ENCODE measurements at regions not wholly inside any gene's neighbourhood (a gene's known extent, or its start where the extent isn't known, plus 50 kb on each side); places are given as distances from the start of the nearest gene placed in this dataset.

DNA sequence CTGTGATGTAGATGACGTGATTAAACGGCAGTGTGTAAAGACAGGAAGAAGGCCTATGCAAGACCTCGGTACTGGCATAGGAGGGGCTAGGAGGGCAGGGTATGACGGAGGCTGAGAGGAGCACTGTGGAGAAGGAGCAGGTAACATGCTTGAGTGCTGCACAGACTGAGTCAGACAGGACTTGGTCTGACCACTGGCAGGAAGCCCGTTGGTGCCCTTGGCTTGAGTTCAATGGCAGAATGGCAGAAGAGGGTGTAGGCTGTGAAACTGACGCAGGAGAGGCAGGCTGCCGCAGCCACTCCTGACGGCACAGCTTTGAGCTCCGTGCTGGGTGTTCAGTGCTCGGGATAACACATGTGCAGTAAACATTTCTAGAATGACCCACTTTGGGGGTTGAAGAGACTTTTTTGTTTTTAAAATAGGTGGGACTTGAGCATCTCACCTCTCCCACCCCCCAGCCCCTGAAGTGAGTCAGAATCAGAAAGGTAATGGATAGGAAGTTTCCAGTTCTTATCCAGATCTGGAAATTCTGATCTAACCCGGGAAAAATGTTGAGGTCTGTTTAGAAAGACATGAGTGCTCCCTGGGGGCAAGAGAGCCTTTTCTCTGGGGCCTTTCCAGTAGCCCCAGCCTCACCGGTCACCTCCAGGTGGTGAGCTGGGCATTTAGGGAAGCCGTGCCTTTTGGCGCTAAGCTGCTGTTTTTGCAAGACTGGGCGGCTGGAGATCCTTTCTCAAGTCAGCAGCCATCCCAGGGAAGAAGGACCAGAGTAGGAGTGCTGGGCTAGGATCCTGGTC is 126.4 kb downstream of the RPLP1 start:
- WGBS, 2 donors, result 19 to 69% methylated on average over 15 of the region's 15 CpGs

GRCh38 chr15:69579950-69580618 is 127.5 kb downstream of the RPLP1 start:
- no peak for DNase-seq
- intact Hi-C loops (cut with DNase I), result loop anchor here (10.0 kb wide), 2 partner anchors 515 to 775 kb away; partner anchors contain the start of gene TLE3
- Histone ChIP-seq H3K27me3 (no peaks in the 10 kb centered on the region), H3K4me3 (no peak overlapping the region), H3K36me3 (no peaks in the 10 kb centered on the region), H3K27ac (no peak overlapping the region), H3K4me1 (no peaks in the 10 kb centered on the region), H3K9me3 (no peaks in the 10 kb centered on the region)
- TF ChIP-seq, protein P1, sequence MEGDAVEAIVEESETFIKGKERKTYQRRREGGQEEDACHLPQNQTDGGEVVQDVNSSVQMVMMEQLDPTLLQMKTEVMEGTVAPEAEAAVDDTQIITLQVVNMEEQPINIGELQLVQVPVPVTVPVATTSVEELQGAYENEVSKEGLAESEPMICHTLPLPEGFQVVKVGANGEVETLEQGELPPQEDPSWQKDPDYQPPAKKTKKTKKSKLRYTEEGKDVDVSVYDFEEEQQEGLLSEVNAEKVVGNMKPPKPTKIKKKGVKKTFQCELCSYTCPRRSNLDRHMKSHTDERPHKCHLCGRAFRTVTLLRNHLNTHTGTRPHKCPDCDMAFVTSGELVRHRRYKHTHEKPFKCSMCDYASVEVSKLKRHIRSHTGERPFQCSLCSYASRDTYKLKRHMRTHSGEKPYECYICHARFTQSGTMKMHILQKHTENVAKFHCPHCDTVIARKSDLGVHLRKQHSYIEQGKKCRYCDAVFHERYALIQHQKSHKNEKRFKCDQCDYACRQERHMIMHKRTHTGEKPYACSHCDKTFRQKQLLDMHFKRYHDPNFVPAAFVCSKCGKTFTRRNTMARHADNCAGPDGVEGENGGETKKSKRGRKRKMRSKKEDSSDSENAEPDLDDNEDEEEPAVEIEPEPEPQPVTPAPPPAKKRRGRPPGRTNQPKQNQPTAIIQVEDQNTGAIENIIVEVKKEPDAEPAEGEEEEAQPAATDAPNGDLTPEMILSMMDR (IDR thresholded peaks at IDR 0.05), result no peak
- TF ChIP-seq EP300 (IDR thresholded peaks at IDR 0.05) (no peak), POLR2AphosphoS5 (IDR thresholded peaks at IDR 0.05) (no peak), POLR2A (IDR thresholded peaks at IDR 0.05) (no peak)
- 56 to 74% methylated on average over 7 of the region's 7 CpGs for WGBS, 2 donors

More for the DNA sequence above, 126.4 kb downstream of the RPLP1 start:
- Histone ChIP-seq H3K9me3 (no peaks in the 10 kb centered on the region), H3K36me3 (no peaks in the 10 kb centered on the region), H3K27me3 (no peaks in the 10 kb centered on the region), H3K27ac (no peak overlapping the region), H3K4me3 (no peak overlapping the region), H3K4me1 (no peaks in the 10 kb centered on the region)
- TF ChIP-seq EP300 (IDR thresholded peaks at IDR 0.05), result no peak
- TF ChIP-seq, protein P1 (IDR thresholded peaks at IDR 0.05), result no peak
- no peak for DNase-seq
- intact Hi-C loops (cut with DNase I), result loop anchor here (10.0 kb wide), 1 partner anchor 516 kb away; the partner anchor contains the start of gene TLE3

GRCh38 chr15:69583626-69584025 is 131.0 kb downstream of the RPLP1 start:
- TF ChIP-seq EP300 (IDR thresholded peaks at IDR 0.05), result no peak
- TF ChIP-seq, protein P1 (IDR thresholded peaks at IDR 0.05), result no peak
- Histone ChIP-seq H3K4me3 (no peak overlapping the region), H3K36me3 (no peaks in the 10 kb centered on the region), H3K4me1 (no peaks in the 10 kb centered on the region), H3K27ac (no peak overlapping the region), H3K9me3 (no peaks in the 10 kb centered on the region), H3K27me3 (no peaks in the 10 kb centered on the region)
- DNase-seq, result no peak
- WGBS, 2 donors, result 42 to 77% methylated on average over 3 of the region's 3 CpGs
- intact Hi-C loops (cut with DNase I), result loop anchor here (10.0 kb wide), 1 partner anchor 771 kb away; no protein-coding TSS in a partner anchor

- no peaks in the 10 kb centered on the region for H3K9me3 ChIP-seq
- H3K4me1 ChIP-seq, result no peaks in the 10 kb centered on the region
- TF ChIP-seq, protein P1 (IDR thresholded peaks at IDR 0.05), result no peak
- TF ChIP-seq POLR2A (IDR thresholded peaks at IDR 0.05), result no peak
- no peak for TF ChIP-seq EP300 (IDR thresholded peaks at IDR 0.05)
- TF ChIP-seq POLR2AphosphoS5 (IDR thresholded peaks at IDR 0.05), result no peak
- no peaks in the 10 kb centered on the region for H3K36me3 ChIP-seq
- H3K4me3 ChIP-seq, result no peak overlapping the region
- 90 to 91% methylated on average over 3 of the region's 3 CpGs for WGBS, 2 donors
- H3K27ac ChIP-seq, result no peak overlapping the region
- intact Hi-C loops (cut with DNase I), result loop anchor here (10.0 kb wide), 1 partner anchor 769 kb away; no protein-coding TSS in a partner anchor
- DNase-seq, result no peak
- H3K27me3 ChIP-seq, result no peaks in the 10 kb centered on the region
Measured at GRCh38 chr15:69585937-69586336, 133.3 kb downstream of the RPLP1 start.

All from sigmoid colon (tissue), 6 donors.